ENCODE measurements at regions not wholly inside any gene's neighbourhood (a gene's known extent, or its start where the extent isn't known, plus 50 kb on each side); places are given as distances from the start of the nearest gene placed in this dataset.
A peak's percentile ranks its signal among the peaks of the same experiment; 100 is the strongest.

GRCh38 chr5:67677422-67677970, 480.9 kb upstream of the CD180 start:
- FAIRE-seq (no peak), DNase-seq (peak in 4 of 5 donors; percentile 40 to 82 (median 76))
- Histone ChIP-seq H3K4me3 (ENCODE audit: low read length in 3 of 3) (no peak overlapping the region), H3K27me3 (ENCODE audit: control insufficient read depth, insufficient read depth, low read length) (no peaks in the 10 kb centered on the region), H3K4me1 (ENCODE audit: control insufficient read depth in 2 of 3, insufficient read depth in 2 of 3, low read depth in 1 of 3, low read length in 3 of 3) (no peaks in the 10 kb centered on the region), H3K9me3 (ENCODE audit: control insufficient read depth in 2 of 3, insufficient read depth in 1 of 3, low read length in 3 of 3) (no peaks in the 10 kb centered on the region), H3K9ac (ENCODE audit: low read length in 3 of 3) (no peak overlapping the region), H3K36me3 (ENCODE audit: control insufficient read depth in 2 of 3, insufficient read depth in 3 of 3, low read length in 3 of 3) (no peaks in the 10 kb centered on the region), H3K27ac (ENCODE audit: low read depth in 2 of 2, low read length in 2 of 2) (no peak overlapping the region)
- intact Hi-C loops (cut with DNase I): no loop called here
- no peak for TF ChIP-seq CTCF (IDR thresholded peaks at IDR 0.05; ENCODE audit: borderline replicate concordance, extremely low read depth, insufficient read depth)

GRCh38 chr5:67676863-67677262, 480.3 kb upstream of the CD180 start:
- FAIRE-seq (no peak), DNase-seq (no peak)
- Histone ChIP-seq H3K9ac (ENCODE audit: low read length in 3 of 3) (no peak overlapping the region), H3K27ac (ENCODE audit: low read depth in 2 of 2, low read length in 2 of 2) (no peak overlapping the region), H3K4me3 (ENCODE audit: low read length in 3 of 3) (no peak overlapping the region), H3K4me1 (ENCODE audit: control insufficient read depth in 2 of 3, insufficient read depth in 2 of 3, low read depth in 1 of 3, low read length in 3 of 3) (no peaks in the 10 kb centered on the region), H3K36me3 (ENCODE audit: control insufficient read depth in 2 of 3, insufficient read depth in 3 of 3, low read length in 3 of 3) (no peaks in the 10 kb centered on the region), H3K27me3 (ENCODE audit: control insufficient read depth, insufficient read depth, low read length) (no peaks in the 10 kb centered on the region), H3K9me3 (ENCODE audit: control insufficient read depth in 2 of 3, insufficient read depth in 1 of 3, low read length in 3 of 3) (no peaks in the 10 kb centered on the region)
- intact Hi-C loops (cut with DNase I): no loop called here
- TF ChIP-seq CTCF (IDR thresholded peaks at IDR 0.05; ENCODE audit: borderline replicate concordance, extremely low read depth, insufficient read depth): no peak

- H3K9ac ChIP-seq (ENCODE audit: low read length in 3 of 3): no peak overlapping the region
- no peak for FAIRE-seq
- no peak overlapping the region for H3K4me3 ChIP-seq (ENCODE audit: low read length in 3 of 3)
- TF ChIP-seq CTCF (IDR thresholded peaks at IDR 0.05; ENCODE audit: borderline replicate concordance, extremely low read depth, insufficient read depth): no peak
- no peaks in the 10 kb centered on the region for H3K27me3 ChIP-seq (ENCODE audit: control insufficient read depth, insufficient read depth, low read length)
- intact Hi-C loops (cut with DNase I): no loop called here
- no peaks in the 10 kb centered on the region for H3K9me3 ChIP-seq (ENCODE audit: control insufficient read depth in 2 of 3, insufficient read depth in 1 of 3, low read length in 3 of 3)
- no peaks in the 10 kb centered on the region for H3K36me3 ChIP-seq (ENCODE audit: control insufficient read depth in 2 of 3, insufficient read depth in 3 of 3, low read length in 3 of 3)
- DNase-seq: no peak
- H3K27ac ChIP-seq (ENCODE audit: low read depth in 2 of 2, low read length in 2 of 2): no peak overlapping the region
- H3K4me1 ChIP-seq (ENCODE audit: control insufficient read depth in 2 of 3, insufficient read depth in 2 of 3, low read depth in 1 of 3, low read length in 3 of 3): no peaks in the 10 kb centered on the region
These were observed 477.6 kb upstream of the CD180 start for GRCh38 chr5:67674159-67674655.

- H3K9ac ChIP-seq (ENCODE audit: low read length in 3 of 3): no peak overlapping the region
- intact Hi-C loops (cut with DNase I): no loop called here
These were observed 477.0 kb upstream of the CD180 start for GRCh38 chr5:67673618-67674017.

More at GRCh38 chr5:67673618-67674017, 477.0 kb upstream of the CD180 start:
- Histone ChIP-seq H3K36me3 (ENCODE audit: control insufficient read depth in 2 of 3, insufficient read depth in 3 of 3, low read length in 3 of 3) (no peaks in the 10 kb centered on the region), H3K27me3 (ENCODE audit: control insufficient read depth, insufficient read depth, low read length) (no peaks in the 10 kb centered on the region), H3K9me3 (ENCODE audit: control insufficient read depth in 2 of 3, insufficient read depth in 1 of 3, low read length in 3 of 3) (no peaks in the 10 kb centered on the region), H3K4me3 (ENCODE audit: low read length in 3 of 3) (no peak overlapping the region), H3K4me1 (ENCODE audit: control insufficient read depth in 2 of 3, insufficient read depth in 2 of 3, low read depth in 1 of 3, low read length in 3 of 3) (no peaks in the 10 kb centered on the region), H3K27ac (ENCODE audit: low read depth in 2 of 2, low read length in 2 of 2) (no peak overlapping the region)
- TF ChIP-seq CTCF (IDR thresholded peaks at IDR 0.05; ENCODE audit: borderline replicate concordance, extremely low read depth, insufficient read depth): no peak
- DNase-seq (no peak), FAIRE-seq (no peak)

Data from kidney (tissue), 13 donors.